ENCODE measurements at regions not wholly inside any gene's neighbourhood (a gene's known extent, or its start where the extent isn't known, plus 50 kb on each side); places are given as distances from the start of the nearest gene placed in this dataset.

- H3K36me3 ChIP-seq (ENCODE audit: control insufficient read depth, insufficient read depth, low read length): no peaks in the 10 kb centered on the region
- 0% methylated on average over 2 of the region's 3 CpGs; no CpG with 5 or more reads in 1 of the 2 experiments for WGBS, 2 experiments (ENCODE audit: insufficient coverage in 2 of 2)
- H3K4me3 ChIP-seq (ENCODE audit: extremely low read depth, insufficient read depth, low read length, poor library complexity, severe bottlenecking): no peak overlapping the region
These were observed 324.2 kb downstream of the HLX start for GRCh38 chr1:221203224-221204054.

GRCh38 chr1:221204055-221204833, 325.0 kb downstream of the HLX start:
- H3K4me3 ChIP-seq (ENCODE audit: extremely low read depth, insufficient read depth, low read length, poor library complexity, severe bottlenecking): no peak overlapping the region
- WGBS, 2 experiments (ENCODE audit: insufficient coverage in 2 of 2): no CpG with 5 or more reads among the region's 3 CpGs
- no peaks in the 10 kb centered on the region for H3K9me3 ChIP-seq (ENCODE audit: control insufficient read depth, low read length)
- no peak overlapping the region for H3K27ac ChIP-seq (ENCODE audit: low read depth, low read length, severe bottlenecking)
- H3K36me3 ChIP-seq (ENCODE audit: control insufficient read depth, insufficient read depth, low read length): no peaks in the 10 kb centered on the region
- no peaks in the 10 kb centered on the region for H3K4me1 ChIP-seq (ENCODE audit: control insufficient read depth, insufficient read depth, low read length, poor library complexity, severe bottlenecking)

More at GRCh38 chr1:221203224-221204054, 324.2 kb downstream of the HLX start:
- Histone ChIP-seq H3K27ac (ENCODE audit: low read depth, low read length, severe bottlenecking) (no peak overlapping the region), H3K9me3 (ENCODE audit: control insufficient read depth, low read length) (no peaks in the 10 kb centered on the region), H3K4me1 (ENCODE audit: control insufficient read depth, insufficient read depth, low read length, poor library complexity, severe bottlenecking) (no peaks in the 10 kb centered on the region)

- H3K36me3 ChIP-seq (ENCODE audit: control insufficient read depth, insufficient read depth, low read length): no peaks in the 10 kb centered on the region
- 100% methylated on average over 1 of the region's 1 CpG for WGBS, 2 experiments (ENCODE audit: insufficient coverage in 2 of 2)
- H3K4me3 ChIP-seq (ENCODE audit: extremely low read depth, insufficient read depth, low read length, poor library complexity, severe bottlenecking): no peak overlapping the region
- no peaks in the 10 kb centered on the region for H3K4me1 ChIP-seq (ENCODE audit: control insufficient read depth, insufficient read depth, low read length, poor library complexity, severe bottlenecking)
- H3K9me3 ChIP-seq (ENCODE audit: control insufficient read depth, low read length): no peaks in the 10 kb centered on the region
- H3K27ac ChIP-seq (ENCODE audit: low read depth, low read length, severe bottlenecking): no peak overlapping the region
These were observed 326.8 kb downstream of the HLX start for GRCh38 chr1:221206076-221206475.

GRCh38 chr1:221212926-221213325, 333.7 kb downstream of the HLX start:
- H3K4me3 ChIP-seq (ENCODE audit: extremely low read depth, insufficient read depth, low read length, poor library complexity, severe bottlenecking): no peak overlapping the region
- no peaks in the 10 kb centered on the region for H3K4me1 ChIP-seq (ENCODE audit: control insufficient read depth, insufficient read depth, low read length, poor library complexity, severe bottlenecking)
- no peak overlapping the region for H3K27ac ChIP-seq (ENCODE audit: low read depth, low read length, severe bottlenecking)
- 88 to 91% methylated on average over 5 of the region's 5 CpGs for WGBS, 2 experiments (ENCODE audit: insufficient coverage in 2 of 2)
- no peaks in the 10 kb centered on the region for H3K36me3 ChIP-seq (ENCODE audit: control insufficient read depth, insufficient read depth, low read length)
- H3K9me3 ChIP-seq (ENCODE audit: control insufficient read depth, low read length): no peaks in the 10 kb centered on the region

- Histone ChIP-seq H3K4me3 (ENCODE audit: extremely low read depth, insufficient read depth, low read length, poor library complexity, severe bottlenecking) (no peak overlapping the region), H3K4me1 (ENCODE audit: control insufficient read depth, insufficient read depth, low read length, poor library complexity, severe bottlenecking) (no peaks in the 10 kb centered on the region), H3K27ac (ENCODE audit: low read depth, low read length, severe bottlenecking) (no peak overlapping the region), H3K36me3 (ENCODE audit: control insufficient read depth, insufficient read depth, low read length) (no peaks in the 10 kb centered on the region), H3K9me3 (ENCODE audit: control insufficient read depth, low read length) (no peaks in the 10 kb centered on the region)
- 60% methylated on average over 1 of the region's 3 CpGs; no CpG with 5 or more reads in 1 of the 2 experiments for WGBS, 2 experiments (ENCODE audit: insufficient coverage in 2 of 2)
These were observed 337.8 kb downstream of the HLX start for GRCh38 chr1:221217029-221217428.

GRCh38 chr1:221223281-221223680, 344.0 kb downstream of the HLX start:
- H3K4me3 ChIP-seq (ENCODE audit: extremely low read depth, insufficient read depth, low read length, poor library complexity, severe bottlenecking): no peak overlapping the region
- peaks cover 7% of the 10 kb centered on the region for H3K9me3 ChIP-seq (ENCODE audit: control insufficient read depth, low read length)
- no peaks in the 10 kb centered on the region for H3K36me3 ChIP-seq (ENCODE audit: control insufficient read depth, insufficient read depth, low read length)
- no peak overlapping the region for H3K27ac ChIP-seq (ENCODE audit: low read depth, low read length, severe bottlenecking)
- no peaks in the 10 kb centered on the region for H3K4me1 ChIP-seq (ENCODE audit: control insufficient read depth, insufficient read depth, low read length, poor library complexity, severe bottlenecking)
- WGBS, 2 experiments (ENCODE audit: insufficient coverage in 2 of 2): no CpG with 5 or more reads among the region's 2 CpGs

- 84 to 87% methylated on average over 5 to 8 of the region's 8 CpGs for WGBS, 2 experiments (ENCODE audit: insufficient coverage in 2 of 2)
- Histone ChIP-seq H3K27ac (ENCODE audit: low read depth, low read length, severe bottlenecking) (no peak overlapping the region), H3K4me3 (ENCODE audit: extremely low read depth, insufficient read depth, low read length, poor library complexity, severe bottlenecking) (no peak overlapping the region), H3K36me3 (ENCODE audit: control insufficient read depth, insufficient read depth, low read length) (no peaks in the 10 kb centered on the region), H3K4me1 (ENCODE audit: control insufficient read depth, insufficient read depth, low read length, poor library complexity, severe bottlenecking) (no peaks in the 10 kb centered on the region), H3K9me3 (ENCODE audit: control insufficient read depth, low read length) (peaks cover 7% of the 10 kb centered on the region)
These were observed 348.2 kb downstream of the HLX start for GRCh38 chr1:221227460-221227859.

GRCh38 chr1:221227872-221228337, 348.7 kb downstream of the HLX start:
- Histone ChIP-seq H3K36me3 (ENCODE audit: control insufficient read depth, insufficient read depth, low read length) (no peaks in the 10 kb centered on the region), H3K4me1 (ENCODE audit: control insufficient read depth, insufficient read depth, low read length, poor library complexity, severe bottlenecking) (no peaks in the 10 kb centered on the region), H3K27ac (ENCODE audit: low read depth, low read length, severe bottlenecking) (no peak overlapping the region), H3K9me3 (ENCODE audit: control insufficient read depth, low read length) (peaks cover 7% of the 10 kb centered on the region), H3K4me3 (ENCODE audit: extremely low read depth, insufficient read depth, low read length, poor library complexity, severe bottlenecking) (no peak overlapping the region)
- 65 to 67% methylated on average over 7 to 11 of the region's 11 CpGs for WGBS, 2 experiments (ENCODE audit: insufficient coverage in 2 of 2)

- 44 to 64% methylated on average over 1 of the region's 5 CpGs for WGBS, 2 experiments (ENCODE audit: insufficient coverage in 2 of 2)
- peaks cover 7% of the 10 kb centered on the region for H3K9me3 ChIP-seq (ENCODE audit: control insufficient read depth, low read length)
These were observed 349.4 kb downstream of the HLX start for GRCh38 chr1:221228594-221228993.

GRCh38 chr1:221230605-221231004, 351.4 kb downstream of the HLX start:
- H3K36me3 ChIP-seq (ENCODE audit: control insufficient read depth, insufficient read depth, low read length): no peaks in the 10 kb centered on the region
- H3K4me3 ChIP-seq (ENCODE audit: extremely low read depth, insufficient read depth, low read length, poor library complexity, severe bottlenecking): no peak overlapping the region
- no peak overlapping the region for H3K27ac ChIP-seq (ENCODE audit: low read depth, low read length, severe bottlenecking)
- no peaks in the 10 kb centered on the region for H3K4me1 ChIP-seq (ENCODE audit: control insufficient read depth, insufficient read depth, low read length, poor library complexity, severe bottlenecking)
- no peaks in the 10 kb centered on the region for H3K9me3 ChIP-seq (ENCODE audit: control insufficient read depth, low read length)
- WGBS, 2 experiments (ENCODE audit: insufficient coverage in 2 of 2): no CpG with 5 or more reads among the region's 1 CpG

More at GRCh38 chr1:221228594-221228993, 349.4 kb downstream of the HLX start:
- no peak overlapping the region for H3K27ac ChIP-seq (ENCODE audit: low read depth, low read length, severe bottlenecking)
- no peak overlapping the region for H3K4me3 ChIP-seq (ENCODE audit: extremely low read depth, insufficient read depth, low read length, poor library complexity, severe bottlenecking)
- H3K4me1 ChIP-seq (ENCODE audit: control insufficient read depth, insufficient read depth, low read length, poor library complexity, severe bottlenecking): no peaks in the 10 kb centered on the region
- H3K36me3 ChIP-seq (ENCODE audit: control insufficient read depth, insufficient read depth, low read length): no peaks in the 10 kb centered on the region

Data from mesodermal cell (in vitro differentiated cells).